KMS-11 (cell line): ENCODE measurements at regions not wholly inside any gene's neighbourhood (a gene's known extent, or its start where the extent isn't known, plus 50 kb on each side); places are given as distances from the start of the nearest gene placed in this dataset.
A peak's percentile ranks its signal among the peaks of the same experiment; 100 is the strongest.

ENCODE experiments used
- H2AFZ ChIP-seq: fragments of 200-600 bp; sonication (generic); 2 replicates; pipeline ENCODE4 v1.6.1; 2016; ENCODE audit warnings: antibody characterized with exemption, mixed run types, low read depth
- H3K27ac ChIP-seq: fragments of 200-600 bp; sonication (generic); 2 replicates; pipeline ENCODE4 v1.6.1; 2016; ENCODE audit warnings: mild to moderate bottlenecking, mixed run types
- H3K27me3 ChIP-seq: fragments of 200-600 bp; sonication (generic); 2 replicates; pipeline ENCODE4 v1.6.1; 2017; ENCODE audit warnings: mild to moderate bottlenecking, low read depth, mixed run types, moderate library complexity; ENCODE audit not compliant: insufficient read depth
- H3K36me3 ChIP-seq: fragments of 200-600 bp; sonication (generic); 2 replicates; pipeline ENCODE4 v1.6.1; 2017; ENCODE audit warnings: mild to moderate bottlenecking, mixed run types; ENCODE audit not compliant: insufficient read depth
- H3K4me1 ChIP-seq: fragments of 200-600 bp; sonication (generic); 2 replicates; pipeline ENCODE4 v1.6.1; 2016; ENCODE audit warnings: mild to moderate bottlenecking, low read depth, mixed run types; ENCODE audit not compliant: poor library complexity, severe bottlenecking
- H3K4me2 ChIP-seq: fragments of 200-600 bp; sonication (generic); 2 replicates; pipeline ENCODE4 v1.7.0; 2016; ENCODE audit warnings: mild to moderate bottlenecking, mixed run types
- H3K4me3 ChIP-seq: fragments of 200-600 bp; sonication (generic); IDR thresholded peaks from 2 replicates; pipeline ENCODE4 v1.6.1; 2017; ENCODE audit warnings: low read depth, low read length, mixed read lengths; ENCODE audit not compliant: insufficient read depth
- H3K79me2 ChIP-seq: fragments of 200-600 bp; sonication (generic); 2 replicates; pipeline ENCODE4 v1.6.1; 2016; ENCODE audit warnings: low read depth, mixed run types; ENCODE audit not compliant: insufficient read depth
- H3K9ac ChIP-seq: fragments of 200-600 bp; sonication (generic); 2 replicates; pipeline ENCODE4 v1.6.1; 2016; ENCODE audit warnings: mild to moderate bottlenecking, mixed run types
- H4K20me1 ChIP-seq: fragments of 200-600 bp; sonication (generic); 2 replicates; pipeline ENCODE4 v1.6.1; 2016; ENCODE audit warnings: mild to moderate bottlenecking, mixed run types; ENCODE audit not compliant: insufficient read depth
- TF ChIP-seq, protein P1 (sequence below): fragments of 200-600 bp; sonication (generic); conservative IDR thresholded peaks from 2 replicates; pipeline ENCODE4 v1.6.1; 2017; ENCODE audit warnings: low read depth, mild to moderate bottlenecking, antibody characterized with exemption, low read length, moderate library complexity, mixed read lengths

GRCh38 chr19:29275266-29275665, 62.3 kb upstream of the UQCRFS1 start:
- H3K4me1 ChIP-seq, result no peaks in the 10 kb centered on the region
- no peaks in the 10 kb centered on the region for H3K36me3 ChIP-seq
- H3K4me3 ChIP-seq, result no peak overlapping the region
- H3K79me2 ChIP-seq, result no peaks in the 10 kb centered on the region
- no peak overlapping the region for H3K27ac ChIP-seq
- no peaks in the 10 kb centered on the region for H3K27me3 ChIP-seq
- no peak overlapping the region for H3K9ac ChIP-seq
- TF ChIP-seq, protein P1, sequence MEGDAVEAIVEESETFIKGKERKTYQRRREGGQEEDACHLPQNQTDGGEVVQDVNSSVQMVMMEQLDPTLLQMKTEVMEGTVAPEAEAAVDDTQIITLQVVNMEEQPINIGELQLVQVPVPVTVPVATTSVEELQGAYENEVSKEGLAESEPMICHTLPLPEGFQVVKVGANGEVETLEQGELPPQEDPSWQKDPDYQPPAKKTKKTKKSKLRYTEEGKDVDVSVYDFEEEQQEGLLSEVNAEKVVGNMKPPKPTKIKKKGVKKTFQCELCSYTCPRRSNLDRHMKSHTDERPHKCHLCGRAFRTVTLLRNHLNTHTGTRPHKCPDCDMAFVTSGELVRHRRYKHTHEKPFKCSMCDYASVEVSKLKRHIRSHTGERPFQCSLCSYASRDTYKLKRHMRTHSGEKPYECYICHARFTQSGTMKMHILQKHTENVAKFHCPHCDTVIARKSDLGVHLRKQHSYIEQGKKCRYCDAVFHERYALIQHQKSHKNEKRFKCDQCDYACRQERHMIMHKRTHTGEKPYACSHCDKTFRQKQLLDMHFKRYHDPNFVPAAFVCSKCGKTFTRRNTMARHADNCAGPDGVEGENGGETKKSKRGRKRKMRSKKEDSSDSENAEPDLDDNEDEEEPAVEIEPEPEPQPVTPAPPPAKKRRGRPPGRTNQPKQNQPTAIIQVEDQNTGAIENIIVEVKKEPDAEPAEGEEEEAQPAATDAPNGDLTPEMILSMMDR, result no peak
- H4K20me1 ChIP-seq, result no peaks in the 10 kb centered on the region
- H3K4me2 ChIP-seq, result no peak overlapping the region
- no peak overlapping the region for H2AFZ ChIP-seq

DNA sequence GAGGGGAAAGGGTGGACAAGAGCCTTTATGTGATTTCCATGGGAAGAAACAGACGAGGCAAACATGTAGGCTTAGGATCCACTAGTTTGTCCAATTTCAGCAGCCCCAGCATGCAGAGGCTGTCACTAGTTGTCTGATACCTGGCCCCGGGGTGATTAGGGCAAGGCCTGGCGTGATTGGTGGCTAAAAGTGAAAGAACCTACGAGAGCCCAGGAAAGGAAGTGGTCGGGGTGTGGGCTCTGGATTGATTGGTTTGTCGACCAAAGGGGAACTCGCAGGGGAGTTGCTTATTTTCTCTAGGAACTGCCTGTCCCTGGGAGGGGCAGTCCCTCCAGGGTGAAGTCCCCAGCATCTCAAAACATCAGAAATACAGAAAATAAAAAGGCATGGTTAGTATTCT, 64.2 kb upstream of the UQCRFS1 start:
- peak overlapping the region; percentile 38; the same call in 1 of the 2 replicates for H2AFZ ChIP-seq
- no peaks in the 10 kb centered on the region for H3K79me2 ChIP-seq
- no peaks in the 10 kb centered on the region for H3K27me3 ChIP-seq
- H3K4me1 ChIP-seq, result no peaks in the 10 kb centered on the region
- no peak overlapping the region for H3K9ac ChIP-seq
- H3K4me3 ChIP-seq, result no peak overlapping the region
- H3K27ac ChIP-seq, result no peak overlapping the region
- TF ChIP-seq, protein P1, result no peak
- H3K4me2 ChIP-seq, result 0 out of 2 replicates have a peak overlapping the region, but pooled peaks have one; percentile 13
- no peaks in the 10 kb centered on the region for H4K20me1 ChIP-seq
- H3K36me3 ChIP-seq, result no peaks in the 10 kb centered on the region

DNA sequence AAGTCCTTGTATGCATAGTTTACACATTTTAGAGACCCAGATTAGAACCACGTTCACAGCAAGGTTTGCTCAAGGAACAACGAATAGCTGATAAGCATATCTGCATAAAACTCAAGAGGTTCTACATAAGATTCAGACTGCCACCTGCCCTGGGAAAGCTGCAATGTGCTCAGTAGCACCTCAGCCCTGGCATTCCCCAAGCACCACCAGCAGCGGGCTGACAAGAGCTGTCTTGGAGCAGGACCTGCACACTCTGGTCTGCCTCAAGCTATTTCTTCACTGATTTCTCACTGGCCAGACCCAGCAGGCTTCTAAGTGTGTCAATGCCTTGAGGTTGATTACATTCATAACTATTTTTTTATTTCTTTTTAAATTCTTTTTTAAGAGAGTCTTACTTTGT, 65.8 kb upstream of the UQCRFS1 start:
- no peaks in the 10 kb centered on the region for H4K20me1 ChIP-seq
- H3K4me1 ChIP-seq, result no peaks in the 10 kb centered on the region
- no peak overlapping the region for H3K9ac ChIP-seq
- no peaks in the 10 kb centered on the region for H3K36me3 ChIP-seq
- TF ChIP-seq, protein P1, result no peak
- no peaks in the 10 kb centered on the region for H3K27me3 ChIP-seq
- H3K4me3 ChIP-seq, result no peak overlapping the region
- H3K27ac ChIP-seq, result no peak overlapping the region
- no peaks in the 10 kb centered on the region for H3K79me2 ChIP-seq
- no peak overlapping the region for H3K4me2 ChIP-seq
- H2AFZ ChIP-seq, result no peak overlapping the region

- no peaks in the 10 kb centered on the region for H3K36me3 ChIP-seq
- H3K27me3 ChIP-seq, result no peaks in the 10 kb centered on the region
- H3K79me2 ChIP-seq, result no peaks in the 10 kb centered on the region
- H3K27ac ChIP-seq, result no peak overlapping the region
- H3K4me3 ChIP-seq, result no peak overlapping the region
- no peaks in the 10 kb centered on the region for H4K20me1 ChIP-seq
- no peak overlapping the region for H3K9ac ChIP-seq
- TF ChIP-seq, protein P1, result no peak
- H3K4me2 ChIP-seq, result no peak overlapping the region
- no peaks in the 10 kb centered on the region for H3K4me1 ChIP-seq
- no peak overlapping the region for H2AFZ ChIP-seq
Measured at GRCh38 chr19:29283366-29283765, 70.4 kb upstream of the UQCRFS1 start.
